ENCODE measurements at regions not wholly inside any gene's neighbourhood (a gene's known extent, or its start where the extent isn't known, plus 50 kb on each side); places are given as distances from the start of the nearest gene placed in this dataset.

DNA sequence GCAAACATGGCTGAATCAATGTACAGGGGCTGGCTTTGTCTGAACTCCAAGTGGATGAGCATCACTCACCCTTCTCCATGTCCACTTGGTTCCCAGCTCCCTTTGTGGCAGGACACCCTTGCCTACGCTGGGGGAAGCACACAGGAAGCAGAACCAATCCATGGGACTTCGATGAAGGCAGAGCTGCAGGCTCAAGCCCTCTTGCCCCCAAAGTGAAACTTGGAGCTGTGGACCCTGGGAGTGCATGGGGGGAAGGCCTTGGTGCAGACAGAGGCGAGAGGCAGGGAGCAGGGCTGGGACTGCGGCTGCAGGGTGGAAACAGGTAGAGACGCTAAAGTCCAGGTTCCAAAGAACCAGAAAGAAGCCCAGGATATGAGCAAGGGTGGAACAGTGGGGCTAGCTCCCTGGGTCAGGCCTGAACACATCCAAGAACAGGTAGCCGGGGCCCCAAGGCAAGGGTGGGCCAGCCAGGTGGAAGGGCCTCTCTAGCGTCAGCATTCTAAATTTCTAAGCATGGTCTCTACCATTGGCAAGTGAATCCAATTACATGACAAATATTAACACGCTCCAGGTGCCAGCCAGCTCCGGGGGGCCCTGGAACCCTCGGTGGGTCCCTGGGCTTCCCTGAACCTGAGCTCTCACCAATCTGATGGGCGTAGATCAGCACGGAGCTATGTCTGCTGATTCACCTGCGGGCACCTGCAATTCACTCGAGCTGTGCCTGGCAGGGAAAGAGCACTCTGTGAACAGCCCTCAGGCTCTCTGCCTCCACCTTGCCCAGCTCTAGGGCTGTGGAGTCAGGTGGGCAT, 532.8 kb downstream of the BRD1 start:
- TF ChIP-seq, protein P1, sequence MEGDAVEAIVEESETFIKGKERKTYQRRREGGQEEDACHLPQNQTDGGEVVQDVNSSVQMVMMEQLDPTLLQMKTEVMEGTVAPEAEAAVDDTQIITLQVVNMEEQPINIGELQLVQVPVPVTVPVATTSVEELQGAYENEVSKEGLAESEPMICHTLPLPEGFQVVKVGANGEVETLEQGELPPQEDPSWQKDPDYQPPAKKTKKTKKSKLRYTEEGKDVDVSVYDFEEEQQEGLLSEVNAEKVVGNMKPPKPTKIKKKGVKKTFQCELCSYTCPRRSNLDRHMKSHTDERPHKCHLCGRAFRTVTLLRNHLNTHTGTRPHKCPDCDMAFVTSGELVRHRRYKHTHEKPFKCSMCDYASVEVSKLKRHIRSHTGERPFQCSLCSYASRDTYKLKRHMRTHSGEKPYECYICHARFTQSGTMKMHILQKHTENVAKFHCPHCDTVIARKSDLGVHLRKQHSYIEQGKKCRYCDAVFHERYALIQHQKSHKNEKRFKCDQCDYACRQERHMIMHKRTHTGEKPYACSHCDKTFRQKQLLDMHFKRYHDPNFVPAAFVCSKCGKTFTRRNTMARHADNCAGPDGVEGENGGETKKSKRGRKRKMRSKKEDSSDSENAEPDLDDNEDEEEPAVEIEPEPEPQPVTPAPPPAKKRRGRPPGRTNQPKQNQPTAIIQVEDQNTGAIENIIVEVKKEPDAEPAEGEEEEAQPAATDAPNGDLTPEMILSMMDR (IDR thresholded peaks at IDR 0.05 in 2 of 3, conservative IDR thresholded peaks at IDR 0.05 in 1 of 3; ENCODE audit: borderline replicate concordance in 1 of 3, insufficient read depth in 1 of 3, low read depth in 2 of 3, low read length in 2 of 3) = no peak
- TF ChIP-seq EZH2 (IDR thresholded peaks at IDR 0.05) (no peak), YY1 (IDR thresholded peaks at IDR 0.05; ENCODE audit: extremely low read depth, insufficient replicate concordance, low read depth, low read length) (no peak), ZNF274 (IDR thresholded peaks at IDR 0.05; ENCODE audit: low read depth, low read length) (no peak), POLR2AphosphoS5 (IDR thresholded peaks at IDR 0.05; ENCODE audit: low read depth, low read length) (no peak), TCF7L2 (IDR thresholded peaks at IDR 0.05; ENCODE audit: borderline replicate concordance, extremely low read depth, insufficient read depth, insufficient read length) (no peak), RAD21 (IDR thresholded peaks at IDR 0.05; ENCODE audit: low read depth) (no peak), POLR2A (IDR thresholded peaks at IDR 0.05; ENCODE audit: borderline replicate concordance, extremely low read depth, insufficient read depth, insufficient read length) (no peak), SP1 (IDR thresholded peaks at IDR 0.05; ENCODE audit: low read depth) (no peak)
- TF ChIP-seq, protein P2, sequence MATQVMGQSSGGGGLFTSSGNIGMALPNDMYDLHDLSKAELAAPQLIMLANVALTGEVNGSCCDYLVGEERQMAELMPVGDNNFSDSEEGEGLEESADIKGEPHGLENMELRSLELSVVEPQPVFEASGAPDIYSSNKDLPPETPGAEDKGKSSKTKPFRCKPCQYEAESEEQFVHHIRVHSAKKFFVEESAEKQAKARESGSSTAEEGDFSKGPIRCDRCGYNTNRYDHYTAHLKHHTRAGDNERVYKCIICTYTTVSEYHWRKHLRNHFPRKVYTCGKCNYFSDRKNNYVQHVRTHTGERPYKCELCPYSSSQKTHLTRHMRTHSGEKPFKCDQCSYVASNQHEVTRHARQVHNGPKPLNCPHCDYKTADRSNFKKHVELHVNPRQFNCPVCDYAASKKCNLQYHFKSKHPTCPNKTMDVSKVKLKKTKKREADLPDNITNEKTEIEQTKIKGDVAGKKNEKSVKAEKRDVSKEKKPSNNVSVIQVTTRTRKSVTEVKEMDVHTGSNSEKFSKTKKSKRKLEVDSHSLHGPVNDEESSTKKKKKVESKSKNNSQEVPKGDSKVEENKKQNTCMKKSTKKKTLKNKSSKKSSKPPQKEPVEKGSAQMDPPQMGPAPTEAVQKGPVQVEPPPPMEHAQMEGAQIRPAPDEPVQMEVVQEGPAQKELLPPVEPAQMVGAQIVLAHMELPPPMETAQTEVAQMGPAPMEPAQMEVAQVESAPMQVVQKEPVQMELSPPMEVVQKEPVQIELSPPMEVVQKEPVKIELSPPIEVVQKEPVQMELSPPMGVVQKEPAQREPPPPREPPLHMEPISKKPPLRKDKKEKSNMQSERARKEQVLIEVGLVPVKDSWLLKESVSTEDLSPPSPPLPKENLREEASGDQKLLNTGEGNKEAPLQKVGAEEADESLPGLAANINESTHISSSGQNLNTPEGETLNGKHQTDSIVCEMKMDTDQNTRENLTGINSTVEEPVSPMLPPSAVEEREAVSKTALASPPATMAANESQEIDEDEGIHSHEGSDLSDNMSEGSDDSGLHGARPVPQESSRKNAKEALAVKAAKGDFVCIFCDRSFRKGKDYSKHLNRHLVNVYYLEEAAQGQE (IDR thresholded peaks at IDR 0.05; ENCODE audit: low read depth) = no peak
- TF ChIP-seq, protein P3, sequence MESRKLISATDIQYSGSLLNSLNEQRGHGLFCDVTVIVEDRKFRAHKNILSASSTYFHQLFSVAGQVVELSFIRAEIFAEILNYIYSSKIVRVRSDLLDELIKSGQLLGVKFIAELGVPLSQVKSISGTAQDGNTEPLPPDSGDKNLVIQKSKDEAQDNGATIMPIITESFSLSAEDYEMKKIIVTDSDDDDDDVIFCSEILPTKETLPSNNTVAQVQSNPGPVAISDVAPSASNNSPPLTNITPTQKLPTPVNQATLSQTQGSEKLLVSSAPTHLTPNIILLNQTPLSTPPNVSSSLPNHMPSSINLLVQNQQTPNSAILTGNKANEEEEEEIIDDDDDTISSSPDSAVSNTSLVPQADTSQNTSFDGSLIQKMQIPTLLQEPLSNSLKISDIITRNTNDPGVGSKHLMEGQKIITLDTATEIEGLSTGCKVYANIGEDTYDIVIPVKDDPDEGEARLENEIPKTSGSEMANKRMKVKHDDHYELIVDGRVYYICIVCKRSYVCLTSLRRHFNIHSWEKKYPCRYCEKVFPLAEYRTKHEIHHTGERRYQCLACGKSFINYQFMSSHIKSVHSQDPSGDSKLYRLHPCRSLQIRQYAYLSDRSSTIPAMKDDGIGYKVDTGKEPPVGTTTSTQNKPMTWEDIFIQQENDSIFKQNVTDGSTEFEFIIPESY (IDR thresholded peaks at IDR 0.05; ENCODE audit: extremely low read depth, insufficient replicate concordance, low read length) = no peak
